Gastrocnemius medialis (tissue), 4 donors: ENCODE measurements at regions not wholly inside any gene's neighbourhood (a gene's known extent, or its start where the extent isn't known, plus 50 kb on each side); places are given as distances from the start of the nearest gene placed in this dataset.

Source experiments
- ATAC-seq, 2 donors: fragments of 150-250 bp; one replicate each; pipeline ENCODE4 v1.9.1; 2016
- DNase-seq, 2 donors: peaks; one replicate each; pipeline ENCODE4 v3.0.0-alpha.2; 2019
- H3K27ac ChIP-seq, 4 donors: fragments of 200-600 bp; sonication (generic); 1 replicate in 1 of 4; 2 replicates in 3 of 4; pipeline ENCODE4 v1.5.1; 2016 to 2018; ENCODE audit warnings: mild to moderate bottlenecking in 2 of 4, moderate library complexity in 1 of 4
- H3K27me3 ChIP-seq, 3 donors: fragments of 200-600 bp; sonication (generic) in 2 of 3; 1 replicate in 1 of 3; 2 replicates in 2 of 3; pipeline versions ENCODE4 v1.5.1 to v1.6.0; 2016 to 2019; ENCODE audit warnings: mild to moderate bottlenecking in 1 of 3, moderate library complexity in 1 of 3
- H3K36me3 ChIP-seq, 2 donors: fragments of 200-600 bp; sonication (generic) in 1 of 2; one replicate each; pipeline ENCODE4 v1.5.1; 2017 to 2018
- H3K4me1 ChIP-seq, 2 donors: fragments of 200-600 bp; sonication (generic) in 1 of 2; one replicate each; pipeline ENCODE4 v1.5.1; 2016 to 2017; ENCODE audit warnings: mild to moderate bottlenecking in 2 of 2
- H3K4me3 ChIP-seq, 4 donors: fragments of 200-600 bp; sonication (generic) in 3 of 4; 1 replicate in 1 of 4; 2 replicates in 3 of 4; pipeline ENCODE4 v1.5.1; 2016 to 2019; ENCODE audit warnings: mild to moderate bottlenecking in 2 of 4
- H3K9me3 ChIP-seq, 3 donors: fragments of 200-600 bp; sonication (generic) in 2 of 3; 1 replicate in 1 of 3; 2 replicates in 2 of 3; pipeline ENCODE4 v1.5.1; 2016 to 2019
- POLR2A ChIP-seq, 2 donors: fragments of 450-650 bp; IDR thresholded peaks; one replicate each; pipeline ENCODE4 v1.6.1; 2017; ENCODE audit warnings: antibody characterized with exemption in 2 of 2, mild to moderate bottlenecking in 2 of 2, moderate library complexity in 2 of 2
- in situ Hi-C, 4 donors: fragments of 200-750 bp; cut with MboI; loops; one replicate each; pipeline versions ENCODE4 v1.15.0 to v1.8.0; 2017; ENCODE audit warnings: low sequenced_read_pairs in 4 of 4
- intact Hi-C: fragments of 100-400 bp; cut with DNase I; formaldehyde crosslinking; loops from one replicate; pipeline ENCODE4 v1.15.1; 2023; ENCODE audit warnings: low total_unique reads
- TF ChIP-seq, protein P1 (sequence below), 5 experiments: fragments of 450-650 bp in 3 of 5; fragments of 200-600 bp in 2 of 5; sonication (generic) in 2 of 5; IDR thresholded peaks in 4 of 5; conservative IDR thresholded peaks in 1 of 5; 1 replicate in 4 of 5; 2 replicates in 1 of 5; pipeline ENCODE4 v1.5.1; 2016 to 2019; ENCODE audit warnings: antibody characterized with exemption in 5 of 5, mild to moderate bottlenecking in 3 of 5, moderate library complexity in 3 of 5

DNA sequence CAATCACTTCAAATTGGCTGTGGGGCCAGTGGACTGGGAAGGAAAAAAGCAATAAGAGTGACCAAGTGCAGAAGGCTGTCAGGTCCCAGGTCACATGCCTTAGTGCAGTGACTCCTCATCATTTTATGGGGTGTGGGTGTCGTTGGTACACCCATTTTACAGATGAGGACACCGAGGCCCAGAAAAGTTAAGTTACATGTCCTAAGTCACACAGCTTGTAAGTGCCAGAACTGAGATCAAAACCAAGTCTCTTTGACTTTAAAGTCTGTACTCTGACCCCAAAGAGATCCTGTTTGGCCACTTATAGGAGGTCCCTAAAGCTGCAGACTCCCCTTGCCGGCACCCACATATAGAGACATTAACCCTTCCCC lies 63.0 kb upstream of the POLG start:
- H3K4me1 ChIP-seq: peaks cover 0 to 9% of the 10 kb centered on the region in 2 donors
- no peaks in the 10 kb centered on the region for H3K36me3 ChIP-seq
- no peak overlapping the region for H3K4me3 ChIP-seq
- no peak overlapping the region for H3K27ac ChIP-seq
- DNase-seq: no peak
- TF ChIP-seq POLR2A (IDR thresholded peaks at IDR 0.05): no peak
- TF ChIP-seq, protein P1, sequence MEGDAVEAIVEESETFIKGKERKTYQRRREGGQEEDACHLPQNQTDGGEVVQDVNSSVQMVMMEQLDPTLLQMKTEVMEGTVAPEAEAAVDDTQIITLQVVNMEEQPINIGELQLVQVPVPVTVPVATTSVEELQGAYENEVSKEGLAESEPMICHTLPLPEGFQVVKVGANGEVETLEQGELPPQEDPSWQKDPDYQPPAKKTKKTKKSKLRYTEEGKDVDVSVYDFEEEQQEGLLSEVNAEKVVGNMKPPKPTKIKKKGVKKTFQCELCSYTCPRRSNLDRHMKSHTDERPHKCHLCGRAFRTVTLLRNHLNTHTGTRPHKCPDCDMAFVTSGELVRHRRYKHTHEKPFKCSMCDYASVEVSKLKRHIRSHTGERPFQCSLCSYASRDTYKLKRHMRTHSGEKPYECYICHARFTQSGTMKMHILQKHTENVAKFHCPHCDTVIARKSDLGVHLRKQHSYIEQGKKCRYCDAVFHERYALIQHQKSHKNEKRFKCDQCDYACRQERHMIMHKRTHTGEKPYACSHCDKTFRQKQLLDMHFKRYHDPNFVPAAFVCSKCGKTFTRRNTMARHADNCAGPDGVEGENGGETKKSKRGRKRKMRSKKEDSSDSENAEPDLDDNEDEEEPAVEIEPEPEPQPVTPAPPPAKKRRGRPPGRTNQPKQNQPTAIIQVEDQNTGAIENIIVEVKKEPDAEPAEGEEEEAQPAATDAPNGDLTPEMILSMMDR (IDR thresholded peaks at IDR 0.05 in 4 of 5, conservative IDR thresholded peaks at IDR 0.05 in 1 of 5): no peak
- H3K27me3 ChIP-seq: peaks cover 53 to 70% (median 63%) of the 10 kb centered on the region in 3 donors
- intact Hi-C loops: no loop called here
- no peaks in the 10 kb centered on the region for H3K9me3 ChIP-seq
- in situ Hi-C loops: no loop called here
- no peak for ATAC-seq

DNA sequence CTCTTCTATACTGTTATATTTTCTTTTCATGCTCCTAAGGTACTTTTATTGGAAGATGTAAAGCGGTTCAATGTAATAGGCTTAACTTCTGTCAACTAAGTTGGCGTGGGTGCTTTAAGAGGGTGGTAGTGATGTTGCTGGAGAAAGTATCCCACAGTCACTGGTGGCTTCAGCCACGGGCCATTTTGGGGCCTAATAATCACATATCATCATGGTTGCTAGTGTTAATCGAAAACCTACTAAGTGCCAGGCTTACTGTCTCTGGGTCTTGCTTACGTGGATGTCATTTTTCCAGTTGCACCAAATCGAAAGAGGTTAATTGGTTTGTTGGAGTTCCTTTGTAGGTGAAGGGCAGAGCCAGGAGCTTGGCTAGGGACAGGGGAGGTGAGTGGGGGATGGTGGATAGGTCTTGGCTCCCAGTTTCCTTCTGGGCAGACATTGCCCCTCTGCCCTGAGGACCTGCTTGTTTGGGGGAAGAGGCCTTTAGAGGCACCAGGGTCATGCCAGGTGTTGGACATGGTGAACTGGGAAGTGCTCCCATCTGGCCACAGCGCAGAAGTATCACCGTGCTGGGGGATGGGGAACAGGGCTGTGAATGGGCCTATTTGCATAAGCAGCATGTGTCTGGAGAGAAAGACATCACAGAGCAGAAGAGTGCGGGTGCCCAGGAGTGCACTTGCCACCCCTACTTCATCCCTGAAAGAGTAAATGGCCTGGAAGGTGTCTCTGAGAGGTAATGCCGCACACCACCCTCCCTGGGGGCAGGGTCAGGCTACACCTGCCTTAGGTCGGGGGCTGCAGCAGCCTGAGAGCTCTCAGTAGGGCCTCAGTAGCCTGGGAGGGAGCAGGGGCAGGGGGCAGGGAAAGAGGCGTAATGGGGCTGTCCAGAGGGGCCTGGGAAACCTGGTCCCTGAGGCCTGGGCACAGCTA lies 62.4 kb upstream of the POLG start:
- Histone ChIP-seq H3K9me3 (no peaks in the 10 kb centered on the region), H3K27me3 (peaks cover 46 to 64% (median 56%) of the 10 kb centered on the region in 3 donors), H3K4me3 (no peak overlapping the region), H3K27ac (no peak overlapping the region), H3K36me3 (no peaks in the 10 kb centered on the region), H3K4me1 (peaks cover 0 to 9% of the 10 kb centered on the region in 2 donors)
- ATAC-seq (no peak), DNase-seq (no peak)
- intact Hi-C loops: no loop called here
- no peak for TF ChIP-seq POLR2A (IDR thresholded peaks at IDR 0.05)
- TF ChIP-seq, protein P1 (IDR thresholded peaks at IDR 0.05 in 4 of 5, conservative IDR thresholded peaks at IDR 0.05 in 1 of 5): no peak
- in situ Hi-C loops: no loop called here

DNA sequence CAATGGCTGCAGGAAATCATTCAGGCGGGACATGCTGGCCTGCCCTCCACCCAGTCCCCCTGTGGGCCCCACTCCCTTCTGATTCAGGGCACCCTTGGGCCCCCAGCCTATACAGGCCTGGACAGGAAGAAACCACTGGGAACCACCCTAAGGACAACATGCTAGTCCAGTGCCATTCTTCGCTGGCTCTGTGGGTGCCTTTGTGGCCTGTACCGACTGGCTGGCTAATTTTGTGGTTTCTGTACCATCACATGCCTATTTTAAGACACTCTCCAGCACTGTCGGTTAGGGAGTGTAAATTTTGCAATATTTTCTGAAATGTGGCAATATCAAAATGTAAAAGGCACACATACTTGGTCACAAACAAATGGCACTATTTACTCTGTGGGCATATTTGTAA lies 61.4 kb upstream of the POLG start:
- ATAC-seq: no peak
- no peak for TF ChIP-seq POLR2A (IDR thresholded peaks at IDR 0.05)
- TF ChIP-seq, protein P1 (IDR thresholded peaks at IDR 0.05 in 4 of 5, conservative IDR thresholded peaks at IDR 0.05 in 1 of 5): no peak
- in situ Hi-C loops (no loop called here), intact Hi-C loops (no loop called here)
- DNase-seq: no peak
- Histone ChIP-seq H3K9me3 (no peaks in the 10 kb centered on the region), H3K4me1 (peaks cover 0 to 9% of the 10 kb centered on the region in 2 donors), H3K4me3 (no peak overlapping the region), H3K27ac (no peak overlapping the region), H3K36me3 (no peaks in the 10 kb centered on the region), H3K27me3 (peaks cover 36 to 54% (median 47%) of the 10 kb centered on the region in 3 donors)

DNA sequence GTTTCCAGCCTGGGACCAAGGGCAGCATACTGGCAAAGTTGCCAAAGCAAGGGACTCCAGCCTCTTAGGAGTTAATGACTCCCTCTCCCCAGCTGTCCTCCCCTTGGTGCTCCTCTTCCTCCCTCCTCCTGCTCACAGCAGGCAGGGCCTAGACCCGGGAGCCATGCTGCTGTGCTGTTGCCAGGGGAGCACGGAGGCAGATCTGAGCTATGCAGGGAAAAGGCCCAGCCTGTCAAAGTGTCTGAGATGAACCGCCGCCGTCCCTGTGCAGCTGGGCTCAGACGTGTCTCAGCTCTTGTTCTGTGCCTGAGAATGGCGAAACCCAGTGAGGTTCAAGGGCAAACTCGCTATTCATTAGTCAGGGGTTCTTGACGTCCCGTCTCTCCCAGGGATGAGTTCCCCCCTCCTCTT lies 60.8 kb upstream of the POLG start:
- H3K27me3 ChIP-seq: peaks cover 31 to 49% (median 41%) of the 10 kb centered on the region in 3 donors

More for the DNA sequence above, 60.8 kb upstream of the POLG start:
- H3K9me3 ChIP-seq: no peaks in the 10 kb centered on the region
- no peak overlapping the region for H3K4me3 ChIP-seq
- DNase-seq: no peak
- TF ChIP-seq, protein P1 (IDR thresholded peaks at IDR 0.05 in 4 of 5, conservative IDR thresholded peaks at IDR 0.05 in 1 of 5): no peak
- ATAC-seq: no peak
- in situ Hi-C loops (no loop called here), intact Hi-C loops (no loop called here)
- no peak overlapping the region for H3K27ac ChIP-seq
- H3K36me3 ChIP-seq: no peaks in the 10 kb centered on the region
- H3K4me1 ChIP-seq: peaks cover 0 to 9% of the 10 kb centered on the region in 2 donors
